ENCODE measurements at regions not wholly inside any gene's neighbourhood (a gene's known extent, or its start where the extent isn't known, plus 50 kb on each side); places are given as distances from the start of the nearest gene placed in this dataset.
"Not testable (repeated sequence)": the region's sequence is repeated elsewhere in the genome, so short reads cannot be mapped to it uniquely, and the experiment has no call there.

DNA sequence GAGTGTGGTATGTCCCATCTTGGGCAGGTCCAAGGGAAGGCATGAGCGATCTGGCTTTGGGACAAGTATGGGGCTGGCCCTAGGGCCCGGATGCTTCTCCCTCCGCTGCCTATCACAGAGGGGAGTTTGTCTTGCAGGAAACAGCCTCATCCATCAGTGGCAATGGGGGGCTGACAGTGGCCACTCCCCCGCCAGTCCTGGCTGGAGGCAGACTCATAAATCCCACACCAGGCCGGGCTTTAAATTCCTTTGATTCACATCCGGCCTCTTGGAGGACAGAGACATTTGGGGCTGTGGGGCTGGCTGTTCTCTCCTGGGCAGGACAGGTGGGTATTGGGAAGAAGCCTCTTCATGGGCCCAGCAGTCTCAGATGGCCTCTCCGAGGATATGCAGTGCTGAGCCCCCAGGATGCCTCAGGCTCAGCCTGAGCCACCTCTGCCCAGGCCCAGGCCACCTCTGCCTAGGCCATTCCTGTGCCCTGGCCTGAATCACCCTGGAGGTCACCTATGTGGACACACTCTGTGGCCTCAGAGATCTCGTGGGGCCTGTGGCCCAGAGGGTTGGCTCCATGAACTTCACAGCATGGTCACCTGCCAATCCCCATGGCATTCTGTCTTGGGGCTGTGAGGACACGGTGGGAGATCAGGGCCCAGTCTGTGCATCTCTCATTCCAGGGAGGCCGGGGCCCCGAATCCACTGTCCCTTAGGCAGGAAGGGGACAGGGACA, 84.2 kb upstream of the GOLGA6L4 start:
- no peak overlapping the region for H3K4me3 ChIP-seq (ENCODE audit: low read depth, low read length)
- DNase-seq (ENCODE audit: low read depth): no peak

DNA sequence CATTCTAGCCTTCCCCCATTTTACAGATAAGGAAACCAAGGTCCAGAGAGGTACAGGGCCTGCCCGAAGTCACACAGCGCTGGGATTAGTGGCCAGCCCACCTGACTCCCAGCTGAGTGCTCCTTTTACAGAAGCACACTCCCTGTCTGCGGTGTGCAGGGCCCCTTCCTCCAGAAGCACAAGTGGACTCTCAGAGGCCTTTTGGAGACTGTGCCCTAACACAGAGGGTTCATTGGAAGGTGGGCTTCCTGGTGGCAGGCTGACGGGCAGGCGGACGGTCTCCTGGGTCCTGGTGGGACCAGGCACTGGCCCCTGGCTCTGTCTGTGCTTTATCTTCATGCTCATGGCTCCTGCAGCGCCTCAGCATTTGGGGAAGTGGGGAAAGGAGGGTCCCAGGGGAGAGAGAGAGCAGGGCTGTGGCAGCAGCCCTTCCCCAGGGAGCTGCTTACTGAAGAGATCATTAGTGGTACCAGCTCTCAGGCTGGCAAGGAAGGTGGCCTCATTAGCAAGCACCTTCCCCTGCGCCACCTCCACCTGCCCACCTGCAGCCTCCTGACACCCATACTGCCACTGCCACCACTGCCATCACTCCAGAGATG, 83.1 kb upstream of the GOLGA6L4 start:
- not testable (repeated sequence) for DNase-seq (ENCODE audit: low read depth); H3K4me3 ChIP-seq (ENCODE audit: low read depth, low read length)

DNA sequence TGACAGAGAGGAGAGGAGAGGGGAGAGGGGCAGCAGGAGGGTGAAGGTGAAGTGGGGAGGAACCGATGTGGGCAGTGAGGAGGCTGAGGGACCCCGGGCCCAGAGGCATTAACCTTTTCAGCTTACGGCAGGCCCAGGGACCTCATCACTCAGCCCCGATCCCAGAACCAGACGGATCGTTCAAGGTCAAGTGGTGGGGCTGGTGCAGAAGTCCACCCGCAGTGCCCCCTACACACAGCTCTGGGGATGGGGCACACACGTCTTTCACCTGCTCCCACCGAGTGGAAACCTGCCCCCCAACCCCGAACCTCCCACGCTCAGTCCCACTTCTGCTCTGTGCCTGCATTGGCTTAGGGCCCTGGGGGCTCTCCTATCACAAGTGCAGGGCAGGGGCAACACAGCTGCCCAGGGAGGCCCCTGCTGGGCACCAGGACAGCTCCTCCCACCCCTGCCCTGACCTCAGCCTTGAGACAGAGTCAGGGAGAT, 81.9 kb upstream of the GOLGA6L4 start:
- DNase-seq (ENCODE audit: low read depth); H3K4me3 ChIP-seq (ENCODE audit: low read depth, low read length): not testable (repeated sequence)

DNA sequence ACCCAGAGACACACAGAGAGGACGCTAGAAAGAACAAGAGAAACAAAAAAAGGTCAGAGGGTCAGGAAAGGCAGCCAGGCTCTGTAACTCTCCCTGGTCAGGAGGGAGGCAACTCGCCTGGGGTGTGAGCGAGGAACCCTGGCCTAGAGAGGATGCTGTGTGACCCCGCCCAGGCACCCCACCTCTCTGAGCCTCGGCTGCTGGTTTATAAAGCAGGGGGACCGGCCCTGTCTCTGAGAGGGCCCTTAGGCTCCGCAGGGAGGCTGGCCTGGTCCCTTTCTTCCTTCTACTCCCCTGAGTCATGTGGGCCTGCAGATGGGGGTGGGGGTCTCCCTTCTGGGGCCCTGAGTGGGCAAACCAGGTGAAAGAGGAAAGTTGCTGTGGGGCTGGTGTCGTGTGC, 81.3 kb upstream of the GOLGA6L4 start:
- DNase-seq (ENCODE audit: low read depth); H3K4me3 ChIP-seq (ENCODE audit: low read depth, low read length): not testable (repeated sequence)

DNA sequence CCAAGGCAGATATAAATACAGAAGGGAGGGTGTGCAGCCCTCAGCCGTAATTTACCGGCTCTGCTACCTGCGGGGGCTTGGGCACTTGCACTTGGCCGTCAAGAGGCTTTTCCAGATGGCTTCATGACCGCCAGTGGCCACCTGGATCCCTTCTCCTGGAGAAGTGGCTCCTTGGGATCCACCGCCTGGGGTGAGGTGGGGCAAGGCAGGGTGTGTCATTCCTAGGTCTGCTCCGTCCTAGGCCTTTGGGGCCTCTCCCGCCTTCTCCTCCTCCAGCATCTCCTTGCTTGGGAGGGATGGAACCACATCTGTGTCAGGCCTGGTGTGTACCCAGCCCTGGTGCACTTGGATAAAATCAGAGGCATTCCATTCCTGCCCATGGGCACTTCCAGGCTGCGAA, 80.8 kb upstream of the GOLGA6L4 start:
- H3K4me3 ChIP-seq (ENCODE audit: low read depth, low read length); DNase-seq (ENCODE audit: low read depth): not testable (repeated sequence)

DNA sequence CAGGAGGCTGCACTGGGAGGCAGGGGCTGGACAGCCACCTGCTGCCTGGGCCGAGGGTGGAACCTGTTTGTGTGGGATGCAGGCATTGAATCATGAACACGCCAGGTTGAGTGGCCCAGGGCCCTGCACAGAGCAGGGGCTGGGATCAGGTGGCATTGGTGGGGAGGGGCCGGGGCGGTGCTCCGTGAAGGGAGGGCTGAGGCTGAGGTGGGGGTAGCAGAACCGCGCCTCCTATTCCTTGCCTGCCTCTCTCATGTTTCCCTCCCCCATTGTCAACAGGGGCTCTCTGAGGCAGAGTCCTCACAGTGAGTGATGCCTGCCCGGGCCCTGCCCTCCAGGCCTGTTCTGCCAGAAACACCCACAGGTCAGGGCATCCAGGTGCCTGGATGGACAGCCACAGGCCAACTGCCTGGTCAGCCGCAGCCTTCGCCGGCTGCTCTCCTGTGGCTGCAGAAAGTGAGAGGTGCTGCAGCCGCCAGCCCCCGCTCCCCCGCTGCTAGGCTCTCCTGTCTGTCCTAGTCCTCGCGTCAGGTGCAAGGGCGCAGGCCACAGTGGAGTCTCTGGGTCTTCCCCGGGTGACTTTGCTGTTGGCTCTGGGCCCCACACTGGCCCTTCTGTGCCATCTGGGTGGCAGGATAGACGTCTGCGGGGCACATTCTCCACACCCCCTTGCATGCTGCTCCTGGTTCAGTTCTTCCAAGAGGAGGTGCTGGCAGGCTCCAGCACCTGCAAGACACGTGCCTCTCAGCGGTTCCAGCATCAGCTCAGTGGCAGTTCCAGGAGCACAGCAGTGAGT, 79.6 kb upstream of the GOLGA6L4 start:
- not testable (repeated sequence) for H3K4me3 ChIP-seq (ENCODE audit: low read depth, low read length)

DNA sequence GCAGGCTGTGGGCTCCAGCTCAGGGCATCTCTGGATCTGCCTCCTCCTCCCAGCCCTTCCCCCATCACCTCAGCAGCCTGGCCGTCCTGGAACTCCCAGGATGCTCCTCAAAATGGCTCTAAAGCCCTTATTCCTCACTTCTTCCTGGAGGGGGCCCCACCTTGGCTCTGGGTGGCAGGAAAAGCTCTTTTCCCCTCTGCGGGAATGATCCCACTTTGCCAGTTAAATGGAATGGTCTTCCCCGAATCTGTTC, 79.1 kb upstream of the GOLGA6L4 start:
- not testable (repeated sequence) for DNase-seq (ENCODE audit: low read depth); H3K4me3 ChIP-seq (ENCODE audit: low read depth, low read length)

More for the DNA sequence above, 79.6 kb upstream of the GOLGA6L4 start:
- not testable (repeated sequence) for DNase-seq (ENCODE audit: low read depth)

DNA sequence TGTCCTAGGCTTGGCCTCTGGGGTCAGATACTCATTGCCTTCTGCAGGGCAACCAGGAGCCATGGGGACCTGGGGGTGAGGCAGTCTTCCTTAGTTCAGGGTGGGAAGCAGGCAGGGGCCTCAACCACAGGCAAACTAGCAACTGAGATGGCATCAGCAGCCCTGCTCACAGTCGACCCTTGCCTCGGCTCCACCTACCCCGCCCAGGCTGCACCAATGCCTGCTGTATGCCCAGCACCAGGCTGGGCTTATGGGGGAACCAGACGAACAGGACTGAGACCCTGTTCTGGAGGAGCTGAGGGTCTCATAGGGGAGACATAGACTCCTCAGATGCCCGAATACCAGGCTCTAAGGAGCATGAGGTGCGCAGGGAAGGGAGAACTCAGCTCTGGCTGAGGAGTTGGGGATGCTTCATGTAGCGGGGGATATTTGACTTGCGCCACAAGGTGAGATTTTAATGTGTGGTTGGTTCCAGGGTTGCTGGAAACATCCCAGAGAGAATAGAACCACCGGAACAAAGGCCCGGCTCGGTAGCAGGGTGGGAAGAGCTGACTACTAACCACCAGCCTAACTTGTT, 78.4 kb upstream of the GOLGA6L4 start:
- H3K4me3 ChIP-seq (ENCODE audit: low read depth, low read length): not testable (repeated sequence)

DNA sequence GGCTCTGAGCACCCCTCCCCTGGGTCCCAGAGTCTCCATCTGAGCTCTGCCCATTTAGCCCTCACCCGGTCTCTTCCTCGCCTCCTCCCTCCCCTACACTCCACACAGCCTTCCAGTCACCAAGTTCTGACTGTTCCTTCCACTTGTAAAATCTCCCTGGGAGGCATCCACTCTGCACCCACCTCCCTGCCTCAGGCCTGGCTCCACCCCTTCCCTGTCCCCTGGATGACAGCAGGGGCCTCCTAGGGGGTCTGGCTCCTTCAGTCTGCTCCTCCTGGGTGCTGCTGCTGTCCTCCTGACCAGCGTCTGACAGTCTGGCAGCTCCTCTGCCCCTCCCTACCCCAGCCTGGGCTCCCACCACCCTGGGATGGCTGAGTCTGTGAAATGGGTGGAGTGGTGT, 77.7 kb upstream of the GOLGA6L4 start:
- not testable (repeated sequence) for DNase-seq (ENCODE audit: low read depth); H3K4me3 ChIP-seq (ENCODE audit: low read depth, low read length)

More for the DNA sequence above, 78.4 kb upstream of the GOLGA6L4 start:
- not testable (repeated sequence) for DNase-seq (ENCODE audit: low read depth)

DNA sequence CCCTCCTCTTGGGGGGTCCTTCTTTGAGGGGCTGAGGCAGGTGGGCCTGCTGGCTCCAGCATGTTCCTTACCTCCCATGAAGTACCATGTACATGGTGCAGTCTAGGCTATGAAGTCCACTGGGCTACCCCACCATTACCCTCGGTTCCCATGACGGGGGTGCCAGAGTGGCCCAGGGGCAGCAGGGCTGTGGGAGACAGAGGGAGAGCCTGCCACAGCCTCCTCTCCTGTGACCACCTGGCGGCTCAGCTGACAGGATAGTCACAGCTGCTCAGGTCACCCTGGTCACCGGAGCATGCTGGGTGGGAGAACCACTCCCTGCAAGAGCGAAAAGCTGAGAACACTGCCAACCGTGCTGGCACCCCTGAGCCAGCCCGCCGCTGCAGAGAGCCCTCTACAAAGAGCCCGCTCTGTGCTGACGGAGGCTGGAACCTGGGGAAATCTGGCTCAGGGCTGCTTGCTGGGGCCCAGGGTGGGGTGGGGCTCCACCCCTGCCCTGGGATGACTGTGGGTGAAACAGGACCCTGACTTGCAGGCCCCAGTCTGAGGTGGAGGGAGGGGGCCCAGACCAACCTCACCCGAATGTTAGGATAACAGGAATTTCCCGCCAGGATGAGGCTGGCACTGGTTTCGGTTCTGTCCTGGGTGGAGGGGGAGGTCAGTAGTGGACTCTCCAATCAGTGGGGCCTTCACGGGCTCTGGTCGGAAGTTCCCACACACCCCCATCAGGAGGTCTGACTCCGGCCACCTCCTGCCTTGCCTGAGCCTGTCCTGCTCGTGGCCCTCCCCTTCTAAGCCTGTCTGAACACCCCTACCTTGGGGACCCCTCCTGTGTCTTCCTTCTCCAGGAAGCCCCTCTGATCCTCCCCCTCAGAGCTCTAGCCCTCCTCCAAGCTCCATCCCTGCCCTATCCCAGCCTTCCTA, 76.0 kb upstream of the GOLGA6L4 start:
- DNase-seq (ENCODE audit: low read depth); H3K4me3 ChIP-seq (ENCODE audit: low read depth, low read length): not testable (repeated sequence)

DNA sequence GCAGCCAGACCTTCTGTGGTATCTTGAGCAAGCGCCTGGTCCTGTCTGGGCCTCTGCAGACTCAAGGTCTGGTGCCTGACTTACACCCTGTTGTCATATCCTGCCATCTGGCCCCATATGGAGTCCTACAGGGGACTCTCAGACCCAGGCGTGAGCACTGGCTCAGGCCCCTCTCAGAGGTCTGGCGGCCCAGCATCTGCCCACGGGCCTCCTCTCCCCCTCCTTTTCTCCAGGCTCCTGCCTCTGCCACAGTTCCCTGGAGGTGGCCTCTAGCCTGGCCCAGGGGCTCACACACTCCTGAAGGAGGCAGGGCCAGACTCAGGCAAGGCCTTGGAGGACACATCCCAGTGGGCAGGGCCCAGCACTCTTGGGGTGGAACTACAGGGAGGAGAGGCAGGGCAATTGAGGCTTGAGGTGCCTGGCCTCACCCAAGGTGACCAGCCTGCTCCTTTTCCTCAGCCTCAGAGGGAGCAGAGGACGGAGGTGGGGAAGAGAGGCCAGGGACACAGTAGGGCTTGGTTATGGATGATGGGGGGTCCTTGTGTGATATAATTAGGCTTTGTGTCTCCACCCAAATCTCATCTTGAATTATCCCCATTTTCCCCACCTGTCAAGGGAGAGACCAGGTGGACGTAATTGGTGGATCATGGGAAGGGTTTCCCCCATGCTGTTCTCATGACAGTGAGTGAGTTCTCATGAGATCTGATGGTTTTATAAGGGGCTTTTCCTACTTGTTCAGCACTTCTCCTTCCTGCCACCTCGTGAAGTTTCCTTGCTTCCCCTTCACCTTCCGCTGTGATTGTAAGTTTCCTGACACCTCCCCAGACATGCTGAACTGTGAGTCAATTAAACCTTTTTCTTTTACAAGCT, 70.9 kb upstream of the GOLGA6L4 start:
- DNase-seq (ENCODE audit: low read depth); H3K4me3 ChIP-seq (ENCODE audit: low read depth, low read length): not testable (repeated sequence)

DNA sequence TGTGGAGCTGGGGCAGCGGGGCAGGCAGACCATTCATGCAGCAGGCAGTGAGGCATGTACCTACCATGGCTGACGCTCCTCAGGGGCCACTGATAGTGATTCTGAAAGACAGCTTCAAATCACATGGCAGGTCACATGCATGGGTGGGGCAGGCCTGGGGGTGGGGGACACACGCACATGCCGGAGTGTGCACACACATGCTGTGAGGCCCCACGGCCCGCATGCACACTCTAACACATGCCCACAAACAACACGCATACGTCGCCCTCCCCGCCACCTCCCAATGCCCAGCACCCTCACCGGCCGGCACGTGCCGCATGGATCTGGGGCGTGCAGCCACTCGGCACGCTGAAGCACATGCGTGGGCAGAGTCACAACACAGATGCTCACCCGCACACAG, 65.5 kb upstream of the GOLGA6L4 start:
- H3K4me3 ChIP-seq (ENCODE audit: low read depth, low read length); DNase-seq (ENCODE audit: low read depth): not testable (repeated sequence)

DNA sequence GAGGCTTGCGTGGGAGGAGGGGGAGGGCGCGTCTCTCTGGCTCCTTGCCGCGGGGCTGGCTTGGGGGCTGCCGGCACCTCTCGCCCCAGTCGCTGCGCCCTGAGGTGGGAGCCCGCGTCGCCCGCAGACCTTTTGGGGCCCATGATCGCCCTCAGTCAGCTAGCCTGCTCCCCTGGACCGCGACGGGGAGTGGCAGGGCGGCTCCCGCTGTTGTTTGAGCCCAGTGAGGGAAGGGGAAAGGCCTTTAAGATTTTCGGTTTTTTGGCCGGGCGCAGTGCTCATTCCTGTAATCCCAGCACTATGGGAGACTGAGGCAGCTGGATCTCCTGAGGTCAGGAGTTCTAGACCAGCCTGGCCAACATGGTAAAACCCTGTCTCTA, 62.4 kb upstream of the GOLGA6L4 start:
- peak overlapping the region; percentile 31 for H3K4me3 ChIP-seq (ENCODE audit: low read depth, low read length)
- DNase-seq (ENCODE audit: low read depth): not testable (repeated sequence)
